Limb (tissue), 2 donors: ENCODE measurements at regions not wholly inside any gene's neighbourhood (a gene's known extent, or its start where the extent isn't known, plus 50 kb on each side); places are given as distances from the start of the nearest gene placed in this dataset.
"Not testable (repeated sequence)": the region's sequence is repeated elsewhere in the genome, so short reads cannot be mapped to it uniquely, and the experiment has no call there.

Experiments used
- DNase-seq, 2 donors: peaks; one replicate each; pipeline ENCODE4 v3.0.0-alpha.2; 2016; ENCODE audit errors: extremely low spot score in 2 of 2

- DNase-seq: no peak
Observed at GRCh38 chr1:194833111-194833510, 1646.7 kb upstream of the B3GALT2 start.

DNA sequence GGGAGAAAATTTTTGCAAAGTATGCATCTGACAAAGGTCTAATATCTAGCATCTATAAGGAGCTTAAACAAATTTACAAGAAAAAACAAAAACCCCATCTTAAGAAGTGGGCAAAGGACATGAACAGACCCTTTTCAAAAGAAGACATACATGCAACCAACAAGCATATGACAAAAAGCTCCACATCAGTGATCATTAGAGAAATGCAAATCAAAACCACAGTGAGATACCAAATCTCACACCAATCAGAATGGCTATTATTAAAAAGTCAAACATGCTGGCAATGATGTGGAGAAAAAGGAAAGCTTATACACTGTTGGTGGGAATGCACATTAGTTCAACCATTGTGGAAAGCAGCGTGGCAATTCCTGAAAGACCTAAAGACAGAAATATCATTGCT, 1645.2 kb upstream of the B3GALT2 start:
- not testable (repeated sequence) for DNase-seq

DNA sequence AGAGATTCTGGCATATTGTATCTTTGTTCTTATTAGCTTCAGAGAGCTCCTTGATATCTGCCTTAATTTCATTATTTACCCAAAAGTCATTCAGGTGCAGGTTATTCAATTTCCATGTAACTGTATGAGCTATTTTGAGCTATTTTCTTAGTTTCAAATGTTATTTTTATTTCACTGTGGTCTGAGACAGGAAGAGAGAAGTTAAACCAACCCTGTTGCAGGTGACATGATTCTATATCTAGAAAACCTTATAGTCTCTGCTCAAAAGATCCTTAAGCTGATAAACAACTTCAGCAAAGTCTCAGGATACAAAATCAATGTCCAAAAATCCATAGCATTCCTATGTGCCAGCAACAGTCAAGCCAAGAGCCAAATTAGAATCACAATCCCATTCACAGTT, 1644.0 kb upstream of the B3GALT2 start:
- DNase-seq: no peak

DNA sequence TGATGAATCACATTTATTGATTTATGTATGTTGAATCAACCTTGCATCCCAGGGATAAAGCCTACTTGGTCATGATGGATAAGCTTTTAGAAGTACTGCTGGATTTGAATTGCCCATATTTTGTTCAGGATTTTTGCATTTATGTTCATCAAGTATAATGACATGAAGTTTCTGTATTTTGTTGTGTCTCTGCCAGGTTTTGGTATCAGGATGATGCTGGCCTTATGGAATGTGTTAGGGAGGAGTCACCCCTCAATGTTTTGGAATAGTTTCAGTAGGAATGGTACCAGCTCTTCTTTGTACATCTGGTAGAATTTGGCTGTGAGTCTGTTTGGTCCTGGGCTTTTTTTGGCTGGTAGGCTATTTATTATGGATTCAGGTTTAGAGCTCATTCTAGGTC, 1643.1 kb upstream of the B3GALT2 start:
- no peak for DNase-seq

- DNase-seq: no peak
Observed at GRCh38 chr1:194825382-194825781, 1639.0 kb upstream of the B3GALT2 start.

DNA sequence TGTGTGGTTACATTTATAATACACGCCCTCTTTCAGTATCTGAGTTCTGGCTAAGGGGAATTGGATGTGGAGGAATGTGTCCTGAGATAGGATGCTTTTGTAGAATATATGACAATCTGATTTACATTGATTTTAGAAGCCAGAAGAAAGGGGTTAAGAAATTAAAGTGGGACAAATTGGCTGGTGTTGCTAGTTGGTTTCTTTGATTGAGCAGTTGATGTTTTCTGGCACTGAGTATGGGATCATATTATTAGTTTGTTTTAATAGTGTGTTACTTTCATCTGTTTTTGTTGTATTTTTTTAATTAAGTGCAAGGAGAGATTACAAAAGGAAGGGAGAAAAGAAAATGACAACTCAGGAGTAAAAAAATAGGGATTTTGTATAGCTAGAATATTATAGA, 1634.7 kb upstream of the B3GALT2 start:
- DNase-seq: no peak

DNA sequence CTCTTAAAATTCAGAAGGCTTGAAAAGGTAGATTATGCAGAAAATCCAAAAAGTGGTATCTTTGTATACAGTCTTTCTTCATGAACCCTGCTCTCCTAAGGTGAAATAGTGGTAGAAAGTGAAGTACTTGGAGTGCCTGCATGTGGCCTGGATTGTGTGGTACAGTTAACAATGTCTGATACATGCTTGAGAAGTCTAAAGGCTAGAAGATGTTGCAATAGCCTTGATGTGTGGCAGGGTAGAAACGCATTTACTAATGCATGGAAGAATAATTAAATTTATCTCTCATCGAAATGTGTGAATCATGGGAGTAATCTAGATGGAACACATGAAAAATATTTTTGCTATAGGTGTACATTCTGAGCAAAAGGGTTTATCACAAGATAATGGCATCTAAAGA, 1632.3 kb upstream of the B3GALT2 start:
- DNase-seq: no peak

DNA sequence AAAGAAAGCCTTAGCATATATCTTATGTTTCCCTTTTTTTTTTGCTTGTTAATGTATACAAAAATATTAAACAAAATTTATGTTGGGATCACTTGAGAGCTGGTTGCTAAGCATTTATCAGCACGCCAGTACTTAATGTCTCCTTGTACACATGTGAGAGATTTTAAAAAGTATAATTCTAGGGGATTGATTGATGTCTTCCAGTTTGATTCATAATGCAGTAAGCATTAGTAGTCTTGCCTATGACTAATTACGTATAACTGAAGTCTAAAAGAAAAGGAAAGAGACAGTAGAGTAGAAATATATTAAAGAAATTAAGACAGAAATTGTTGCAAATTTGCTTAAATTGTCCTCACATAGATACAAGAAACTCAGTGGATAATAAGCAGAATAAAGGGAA, 1630.4 kb upstream of the B3GALT2 start:
- DNase-seq: no peak

DNA sequence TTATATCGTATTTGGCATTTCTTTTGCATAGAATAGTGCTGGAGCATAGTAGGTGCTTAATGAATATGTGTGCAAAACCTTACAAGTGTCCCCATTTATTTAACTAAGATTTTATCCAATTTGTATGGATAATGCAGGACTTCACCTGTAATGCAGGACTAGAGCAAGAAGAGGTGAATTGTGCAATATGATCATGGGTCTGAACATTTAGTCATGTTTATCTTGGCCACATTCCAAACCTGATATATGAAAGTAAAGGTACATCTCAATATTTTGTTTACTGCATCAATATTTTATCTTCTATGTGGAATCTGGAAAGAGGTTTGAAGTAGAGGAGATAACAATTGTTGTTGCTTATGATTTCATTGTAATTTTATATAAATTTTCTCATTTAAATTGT, 1626.7 kb upstream of the B3GALT2 start:
- DNase-seq: no peak

DNA sequence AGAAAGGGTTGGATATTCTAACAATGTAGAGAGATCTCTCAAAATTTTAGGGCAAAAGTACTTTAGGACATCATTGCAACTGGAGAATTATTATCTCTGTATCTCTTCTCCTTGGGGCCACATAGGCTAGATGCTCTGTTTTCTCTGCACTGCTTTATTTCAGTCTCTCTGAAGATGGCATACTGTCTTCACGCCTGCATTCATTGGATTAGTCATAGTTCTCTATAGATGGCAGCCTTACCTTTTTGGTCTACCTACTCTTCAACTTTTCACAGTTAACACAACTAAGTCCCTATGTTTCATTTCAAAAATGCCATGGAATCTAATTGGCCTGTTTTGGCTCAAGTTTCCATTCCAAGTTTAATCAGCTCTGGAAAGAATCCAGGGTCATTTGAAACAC, 1623.3 kb upstream of the B3GALT2 start:
- no peak for DNase-seq

- DNase-seq: peak in 1 of 2 donors; percentile 47
Observed at GRCh38 chr1:194809215-194809614, 1622.8 kb upstream of the B3GALT2 start.

- no peak for DNase-seq
Observed at GRCh38 chr1:194807530-194808220, 1621.3 kb upstream of the B3GALT2 start.

DNA sequence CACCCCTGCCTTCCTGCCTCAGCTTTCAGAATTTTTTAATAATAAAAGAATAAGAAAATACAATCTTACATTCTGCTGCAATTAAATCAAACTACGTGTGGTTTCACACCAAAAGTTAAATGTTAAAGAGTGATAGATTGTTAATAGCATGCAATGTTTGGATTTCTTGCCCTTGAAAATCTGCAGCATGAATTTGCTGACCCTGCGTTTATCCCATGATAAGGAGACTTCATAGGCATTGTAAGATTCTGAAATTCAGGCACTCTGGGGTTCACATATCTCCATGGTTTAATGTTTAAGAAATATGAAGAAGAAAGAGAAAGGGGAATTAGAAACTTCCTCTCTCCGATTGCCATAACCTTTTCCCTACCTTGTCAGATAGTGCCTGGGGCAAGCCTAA, 1616.2 kb upstream of the B3GALT2 start:
- no peak for DNase-seq

- DNase-seq: no peak
Observed at GRCh38 chr1:194795917-194796593, 1609.6 kb upstream of the B3GALT2 start.

- DNase-seq: no peak
Observed at GRCh38 chr1:194787001-194787400, 1600.6 kb upstream of the B3GALT2 start.

DNA sequence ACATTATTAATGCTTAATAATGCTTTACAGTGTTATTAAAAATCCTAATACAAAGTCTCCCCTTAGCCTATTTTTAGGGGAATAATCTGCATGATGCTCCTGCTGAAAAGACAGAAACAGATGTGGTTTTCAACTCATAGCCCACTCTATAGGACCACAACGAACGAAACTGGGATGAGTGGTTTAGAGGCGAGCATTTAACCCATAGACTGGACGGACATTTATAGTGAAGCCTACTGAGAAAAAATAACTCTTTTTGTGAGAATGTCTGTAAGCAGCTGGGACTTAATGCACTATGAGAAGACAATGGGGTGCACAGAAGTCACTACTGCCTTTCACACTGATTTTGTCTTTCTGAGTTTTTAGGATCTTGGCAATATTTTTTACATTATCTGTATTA, 1599.6 kb upstream of the B3GALT2 start:
- DNase-seq: no peak

DNA sequence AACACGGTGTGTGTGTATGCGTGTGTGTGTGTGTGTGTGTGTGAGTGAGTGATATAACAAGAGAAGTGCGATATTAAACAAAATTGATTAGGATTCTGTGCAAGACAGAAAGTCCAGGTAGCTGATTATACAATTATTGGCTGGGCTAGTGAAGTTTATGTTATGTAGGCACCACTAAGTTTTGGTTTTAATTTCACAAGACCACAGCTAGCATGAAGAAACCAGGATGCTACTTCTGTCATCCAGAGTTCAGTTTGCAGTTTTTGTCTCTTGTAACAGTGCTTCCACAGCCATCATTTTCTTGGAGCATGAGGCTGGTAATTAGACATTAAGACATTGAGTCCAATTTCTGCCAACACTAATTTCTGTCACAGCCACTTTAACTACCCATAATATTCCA, 1590.2 kb upstream of the B3GALT2 start:
- no peak for DNase-seq

GRCh38 chr1:194774535-194774934, 1588.1 kb upstream of the B3GALT2 start:
- no peak for DNase-seq

DNA sequence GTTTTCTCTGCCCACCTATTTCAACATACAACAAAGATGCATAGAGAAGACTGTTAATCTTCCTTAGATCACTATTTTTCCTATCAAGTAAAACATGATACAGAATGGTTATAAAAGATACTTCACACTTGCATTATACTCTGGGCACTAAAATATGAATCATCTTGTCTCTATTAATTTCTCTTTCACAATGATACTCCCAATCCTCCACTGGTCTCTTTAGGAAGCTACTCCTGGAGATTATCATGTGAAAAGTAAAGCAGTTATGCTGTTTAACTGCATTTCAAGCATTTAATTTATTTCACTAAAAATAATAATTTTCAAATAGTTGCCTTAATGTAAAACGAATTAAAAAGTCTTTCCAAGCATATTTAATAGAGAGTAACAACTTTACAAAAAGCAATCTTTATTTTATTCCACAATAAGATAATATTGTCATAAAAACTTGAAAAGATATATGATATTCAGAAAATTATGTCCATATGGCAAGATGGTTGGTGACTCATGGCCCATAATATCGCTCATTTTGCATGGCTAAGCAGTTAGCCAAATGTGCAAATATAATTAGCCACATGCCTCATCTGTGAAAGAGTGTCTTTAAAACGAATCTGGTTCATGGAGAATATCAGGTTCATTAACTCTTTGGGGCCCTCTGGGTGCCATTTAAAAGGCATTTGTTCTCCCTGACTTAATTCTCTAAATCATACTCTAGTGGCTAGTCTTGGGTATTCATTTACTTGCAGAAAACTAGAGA, 1569.0 kb upstream of the B3GALT2 start:
- DNase-seq: no peak

GRCh38 chr1:194738843-194739242, 1552.4 kb upstream of the B3GALT2 start:
- not testable (repeated sequence) for DNase-seq

- peak in 1 of 2 donors; percentile 27 for DNase-seq
Observed at GRCh38 chr1:194734970-194735369, 1548.6 kb upstream of the B3GALT2 start.

GRCh38 chr1:194731025-194731424, 1544.6 kb upstream of the B3GALT2 start:
- no peak for DNase-seq

- no peak for DNase-seq
Observed at GRCh38 chr1:194730304-194730703, 1543.9 kb upstream of the B3GALT2 start.
